Transverse colon (tissue), 4 donors: ENCODE measurements at regions not wholly inside any gene's neighbourhood (a gene's known extent, or its start where the extent isn't known, plus 50 kb on each side); places are given as distances from the start of the nearest gene placed in this dataset.

Source experiments
- CTCF ChIP-seq, 5 experiments: fragments of 200-600 bp in 3 of 5; fragments of 450-650 bp in 2 of 5; sonication (generic) in 3 of 5; IDR thresholded peaks; 1 replicate in 2 of 5; 2 replicates in 3 of 5; pipeline ENCODE4 v1.5.1; 2016 to 2017; ENCODE audit warnings: antibody characterized with exemption in 5 of 5, inconsistent platforms in 3 of 5, mild to moderate bottlenecking in 2 of 5, moderate library complexity in 1 of 5
- POLR2A ChIP-seq: fragments of 450-650 bp; IDR thresholded peaks from one replicate; pipeline ENCODE4 v1.6.1; 2016; ENCODE audit warnings: antibody characterized with exemption, mild to moderate bottlenecking, moderate library complexity
- POLR2AphosphoS5 ChIP-seq, 3 donors: sonication (generic); formaldehyde crosslinking; IDR thresholded peaks; one replicate each; pipeline ENCODE4 v1.6.1; 2016; ENCODE audit warnings: antibody characterized with exemption in 3 of 3

DNA sequence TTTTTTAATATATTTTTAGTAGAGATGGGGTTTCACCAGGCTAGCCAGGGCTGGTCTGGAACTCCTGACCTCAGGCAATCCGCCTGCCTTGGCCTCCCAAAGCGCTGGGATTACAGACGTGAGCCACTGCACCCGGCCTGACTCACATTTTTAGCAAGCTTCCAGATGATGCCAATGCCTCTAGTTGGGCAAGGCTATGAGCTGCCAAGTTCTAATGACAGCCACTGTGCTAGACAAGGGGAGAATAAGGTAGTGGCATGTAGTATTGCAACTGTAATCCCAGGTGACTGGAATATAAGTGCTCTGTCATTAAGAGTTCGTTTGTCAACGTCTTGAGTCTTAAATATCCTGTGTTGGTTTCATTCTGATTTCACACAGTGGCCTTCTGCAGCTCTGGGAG, 96.7 kb downstream of the SLIT2 start:
- TF ChIP-seq POLR2AphosphoS5 (IDR thresholded peaks at IDR 0.05) (no peak), CTCF (IDR thresholded peaks at IDR 0.05) (no peak), POLR2A (no peak)
